ENCODE measurements at regions not wholly inside any gene's neighbourhood (a gene's known extent, or its start where the extent isn't known, plus 50 kb on each side); places are given as distances from the start of the nearest gene placed in this dataset.
"Not testable (repeated sequence)": the region's sequence is repeated elsewhere in the genome, so short reads cannot be mapped to it uniquely, and the experiment has no call there.

DNA sequence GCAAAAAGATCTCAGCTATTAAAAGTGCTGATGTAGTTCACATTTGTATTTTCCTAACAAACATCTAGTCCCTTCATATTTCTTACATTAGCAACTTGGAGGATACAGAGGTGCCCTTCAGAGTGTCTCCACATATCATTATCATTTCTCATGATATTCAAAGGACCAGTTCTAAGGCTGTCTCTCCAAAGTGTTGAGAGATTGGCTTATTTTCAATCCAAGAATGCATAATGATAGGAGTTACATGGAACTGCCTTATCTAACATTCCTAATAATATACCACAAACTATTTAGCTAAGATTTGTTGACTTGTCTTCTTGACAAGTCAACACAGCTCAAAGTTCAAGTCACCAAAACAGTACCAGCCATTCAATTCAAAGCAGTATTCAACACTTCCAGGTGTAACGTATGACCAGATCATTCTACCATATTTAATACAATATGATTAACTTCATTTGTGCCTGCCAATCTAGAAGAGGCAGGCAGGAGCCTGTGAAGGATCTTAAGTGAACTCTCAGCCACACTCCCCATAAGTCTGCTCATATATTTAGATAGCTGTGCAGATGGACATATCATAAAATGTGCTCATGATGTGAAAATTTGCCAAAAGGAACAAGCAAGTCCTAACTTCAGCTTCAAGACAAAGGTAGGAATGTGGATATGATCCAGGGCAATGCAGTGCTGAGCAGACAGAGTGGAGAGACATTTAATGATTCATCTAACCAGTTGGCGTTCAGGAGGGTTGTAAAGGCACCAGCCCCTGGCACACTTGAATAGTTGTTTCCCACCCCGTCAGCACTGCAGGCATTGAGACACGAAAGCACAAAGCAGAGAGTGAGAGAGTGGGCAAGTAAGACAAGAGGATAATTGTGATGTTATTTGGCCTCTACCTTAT is 108.3 kb downstream of the MTERF1 start:
- DNase-seq (ENCODE audit: low read depth): no peak

DNA sequence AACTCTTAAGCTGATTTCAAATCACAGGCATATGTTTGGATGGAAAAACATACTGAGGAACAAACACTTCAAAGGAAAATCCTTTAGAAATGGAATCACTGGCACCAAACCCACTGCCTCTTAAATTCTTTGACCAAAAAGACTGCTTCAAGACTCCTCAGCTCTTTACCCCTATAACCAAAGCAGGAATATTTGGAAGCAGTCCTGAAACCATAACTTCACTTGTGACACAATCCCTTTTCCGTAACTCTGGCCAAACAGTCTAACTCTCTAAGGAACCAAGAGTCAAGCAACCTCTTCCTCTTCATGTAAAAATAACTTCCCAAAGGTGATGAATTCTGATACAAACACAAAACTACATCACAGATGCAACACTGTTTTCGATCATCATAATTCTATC is 104.3 kb downstream of the MTERF1 start:
- DNase-seq (ENCODE audit: low read depth): no peak

DNA sequence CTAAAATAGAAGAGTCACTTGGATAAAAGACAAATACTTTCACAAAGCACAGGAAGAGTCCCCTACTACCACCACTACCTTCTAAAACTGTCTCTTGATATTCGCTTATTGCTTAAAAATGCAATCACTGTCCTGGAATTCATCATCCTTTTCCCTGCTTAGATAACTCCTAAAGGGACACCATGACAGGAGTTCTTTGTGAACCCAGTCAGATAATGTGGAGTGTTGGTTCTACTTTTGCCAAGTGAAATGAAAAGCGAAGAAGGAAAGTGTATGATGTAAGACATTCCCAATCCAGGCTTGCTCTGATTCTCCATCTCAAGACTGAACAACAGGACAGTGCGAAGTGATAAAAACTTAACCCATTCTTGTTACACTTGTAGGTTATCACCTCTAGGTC is 103.0 kb downstream of the MTERF1 start:
- no peak for DNase-seq (ENCODE audit: low read depth)

DNA sequence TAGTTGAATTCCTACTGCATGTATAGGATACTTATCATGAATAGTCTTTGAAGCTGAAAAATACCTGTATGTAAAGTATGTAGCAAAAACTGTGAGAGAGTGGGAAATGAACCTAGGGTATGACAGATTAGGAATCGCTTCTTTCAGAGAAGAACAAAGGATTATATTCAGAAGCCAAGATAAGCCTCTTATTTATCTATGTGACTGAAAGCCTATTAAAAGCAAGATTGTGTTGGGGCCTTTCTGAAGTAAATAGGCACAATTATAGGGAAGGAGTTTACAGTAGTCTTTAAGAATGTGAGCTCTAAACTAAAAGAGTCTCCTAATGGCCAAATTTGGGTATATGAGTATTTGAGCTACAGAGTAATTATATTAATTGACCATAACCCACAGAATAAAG is 102.1 kb downstream of the MTERF1 start:
- no peak for DNase-seq (ENCODE audit: low read depth)

DNA sequence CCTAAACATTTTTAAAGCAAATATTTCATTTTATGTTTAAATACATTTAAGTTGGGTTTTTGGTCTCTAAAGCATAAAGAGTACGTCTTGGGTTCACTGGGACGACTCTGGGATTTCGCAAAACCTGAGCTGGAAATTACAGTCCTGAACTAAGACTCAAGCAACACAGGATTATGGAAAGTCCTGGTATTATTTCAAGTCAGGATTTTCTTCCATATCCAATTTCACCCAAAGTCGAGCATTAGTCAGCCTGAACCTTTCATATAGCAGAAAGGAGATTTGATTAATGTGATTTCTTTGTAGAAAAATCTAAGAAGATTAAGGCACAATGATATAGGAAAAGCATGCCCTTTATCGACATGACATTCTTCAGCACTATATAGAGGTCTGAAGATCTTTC is 100.0 kb downstream of the MTERF1 start:
- no peak for DNase-seq (ENCODE audit: low read depth)

DNA sequence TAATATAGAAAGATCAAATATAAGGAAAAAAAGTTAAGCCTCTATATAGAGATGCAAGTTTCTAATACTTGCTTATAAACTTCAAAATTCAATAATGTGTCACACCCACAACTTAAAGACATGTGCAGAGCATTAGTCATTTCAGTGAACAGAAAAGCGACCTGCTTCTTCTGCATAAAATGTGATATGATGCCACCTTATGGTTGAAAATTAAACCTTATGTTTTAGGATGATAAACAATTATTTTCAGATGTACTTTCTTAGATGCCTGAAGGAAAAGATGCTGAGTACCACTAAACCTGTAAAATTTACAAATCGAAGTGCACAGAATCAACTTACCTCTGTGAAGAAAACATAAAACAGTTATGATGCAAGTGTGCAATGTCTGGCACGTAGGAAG is 96.0 kb downstream of the MTERF1 start:
- DNase-seq (ENCODE audit: low read depth): peak; percentile 40

DNA sequence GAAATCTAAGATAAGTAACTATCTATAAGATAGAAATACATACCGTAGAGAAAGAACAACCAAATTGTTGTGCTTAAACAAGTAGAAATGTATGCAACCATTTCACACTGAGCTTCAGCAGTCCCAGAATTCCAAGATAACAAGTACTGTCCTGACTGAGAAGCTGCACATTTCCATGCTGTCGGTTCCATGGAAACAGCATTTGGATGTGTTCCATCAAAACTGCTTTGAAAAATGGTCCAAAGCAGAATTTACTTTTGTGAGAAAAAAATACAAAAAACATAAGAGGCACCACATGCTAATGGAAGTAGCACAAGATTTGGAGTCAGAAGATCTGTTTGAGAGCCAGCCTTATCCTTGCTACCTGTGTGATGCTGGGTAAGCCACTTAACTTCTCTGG is 92.6 kb downstream of the MTERF1 start:
- no peak for DNase-seq (ENCODE audit: low read depth)

DNA sequence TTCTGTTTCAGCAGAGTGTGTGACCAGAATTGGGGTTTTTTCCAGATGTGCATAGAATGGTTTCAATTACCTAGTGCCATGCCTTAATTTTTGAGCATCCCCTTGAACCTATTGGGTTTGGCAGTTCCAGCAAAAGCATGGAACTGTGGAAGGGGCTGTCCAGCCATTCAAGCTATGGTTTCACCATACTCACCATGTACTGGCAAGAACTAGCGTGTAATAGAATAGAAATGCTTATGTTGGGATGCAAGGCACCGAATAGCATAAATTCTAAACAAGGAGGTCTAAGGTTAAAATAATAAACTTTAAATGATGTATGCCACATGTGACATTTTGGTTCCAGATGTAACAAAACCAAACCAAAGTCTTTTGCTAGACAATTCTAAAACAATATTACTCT is 91.4 kb downstream of the MTERF1 start:
- DNase-seq (ENCODE audit: low read depth): no peak

DNA sequence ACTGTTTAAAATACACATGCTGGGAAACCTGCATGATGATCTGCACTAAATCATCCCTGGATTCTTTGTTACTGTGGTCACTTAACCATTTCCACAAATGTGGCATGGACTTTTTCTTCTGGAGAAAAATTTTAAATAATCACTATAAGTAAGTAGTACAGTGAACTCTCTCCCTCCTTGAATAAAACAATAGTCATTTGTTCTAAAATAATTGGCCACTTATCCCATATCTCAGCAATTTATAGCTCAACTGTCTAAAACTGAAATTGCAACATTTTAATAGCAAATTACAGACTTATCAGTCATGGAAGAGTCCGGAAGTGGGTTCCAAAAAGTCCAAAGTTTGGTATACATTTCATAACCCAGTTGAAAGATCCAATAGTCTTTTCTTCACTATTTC is 90.9 kb downstream of the MTERF1 start:
- no peak for DNase-seq (ENCODE audit: low read depth)

DNA sequence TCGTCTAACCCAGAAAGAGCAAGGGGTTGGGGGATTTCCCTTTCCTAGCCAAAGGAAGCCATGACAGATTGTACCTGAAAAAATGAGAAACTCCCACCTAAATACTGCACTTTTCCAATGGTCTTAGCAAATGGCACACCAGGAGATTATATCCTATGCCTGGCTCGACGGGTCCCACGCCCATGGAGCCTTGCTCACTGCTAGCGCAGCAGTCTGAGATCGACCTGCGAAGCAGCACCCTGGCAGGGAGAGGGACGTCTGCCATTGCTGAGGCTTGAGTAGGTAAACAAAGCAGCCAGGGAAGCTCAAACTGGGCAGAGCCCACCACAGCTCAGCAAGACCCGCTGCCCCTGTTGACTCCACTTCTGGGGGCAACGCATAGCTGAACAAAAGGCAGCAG is 89.9 kb downstream of the MTERF1 start:
- not testable (repeated sequence) for DNase-seq (ENCODE audit: low read depth)

DNA sequence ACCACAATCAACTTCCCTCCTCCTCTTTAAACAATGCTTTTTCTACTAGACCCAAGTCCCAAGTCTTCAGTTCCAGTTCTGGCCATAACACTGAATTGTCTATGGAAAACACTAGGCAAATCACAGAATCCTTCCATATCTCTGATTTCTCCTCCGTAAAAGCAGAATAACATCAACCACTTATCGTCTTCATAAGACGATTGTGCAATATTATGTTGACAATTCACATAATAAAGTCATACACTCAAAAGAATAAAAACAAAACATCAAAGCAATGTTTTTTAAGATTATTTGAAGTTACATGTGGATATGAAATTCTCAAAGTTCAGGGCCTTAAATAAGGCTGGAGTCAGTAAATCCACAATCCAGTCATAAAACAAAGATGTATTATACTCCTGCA is 84.4 kb downstream of the MTERF1 start:
- DNase-seq (ENCODE audit: low read depth): no peak

DNA sequence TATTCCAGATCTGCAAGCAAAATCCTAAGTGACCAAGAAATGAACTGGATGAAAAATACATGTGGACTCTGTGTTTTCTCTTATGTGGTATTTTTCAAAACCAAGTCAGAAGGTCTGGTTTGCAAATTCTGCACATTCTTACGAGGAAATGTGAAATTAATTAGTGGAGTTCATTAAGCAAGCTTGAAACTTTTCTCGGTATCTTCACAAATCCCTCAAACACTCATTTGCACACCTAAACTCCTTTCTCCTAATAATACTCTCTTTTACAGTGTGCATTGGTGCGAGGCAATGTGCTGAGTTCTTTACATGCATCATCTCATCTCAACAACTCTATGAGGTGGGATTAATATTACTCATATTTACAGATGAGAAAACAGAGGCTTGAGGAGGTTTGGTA is 82.1 kb downstream of the MTERF1 start:
- DNase-seq (ENCODE audit: low read depth): no peak

DNA sequence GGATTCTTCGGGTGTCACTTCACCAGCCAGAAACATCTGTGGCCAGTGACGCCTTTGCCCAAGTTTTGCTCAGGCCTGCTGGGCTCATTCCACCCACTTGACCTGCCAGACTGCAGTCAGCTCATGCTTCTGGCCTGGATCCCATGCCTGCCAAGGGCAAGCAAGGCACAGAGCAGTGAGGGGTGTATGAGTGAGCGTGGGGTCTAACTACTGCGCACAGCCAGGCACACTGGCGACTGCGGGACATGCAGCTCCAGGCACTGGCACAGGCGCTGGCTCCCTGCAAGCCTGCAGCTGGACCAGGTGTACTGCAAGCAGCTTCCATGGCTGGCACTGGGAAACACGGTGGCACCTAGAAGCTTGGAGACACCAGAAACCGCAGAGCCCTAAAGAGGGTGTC is 80.1 kb downstream of the MTERF1 start:
- no peak for DNase-seq (ENCODE audit: low read depth)

DNA sequence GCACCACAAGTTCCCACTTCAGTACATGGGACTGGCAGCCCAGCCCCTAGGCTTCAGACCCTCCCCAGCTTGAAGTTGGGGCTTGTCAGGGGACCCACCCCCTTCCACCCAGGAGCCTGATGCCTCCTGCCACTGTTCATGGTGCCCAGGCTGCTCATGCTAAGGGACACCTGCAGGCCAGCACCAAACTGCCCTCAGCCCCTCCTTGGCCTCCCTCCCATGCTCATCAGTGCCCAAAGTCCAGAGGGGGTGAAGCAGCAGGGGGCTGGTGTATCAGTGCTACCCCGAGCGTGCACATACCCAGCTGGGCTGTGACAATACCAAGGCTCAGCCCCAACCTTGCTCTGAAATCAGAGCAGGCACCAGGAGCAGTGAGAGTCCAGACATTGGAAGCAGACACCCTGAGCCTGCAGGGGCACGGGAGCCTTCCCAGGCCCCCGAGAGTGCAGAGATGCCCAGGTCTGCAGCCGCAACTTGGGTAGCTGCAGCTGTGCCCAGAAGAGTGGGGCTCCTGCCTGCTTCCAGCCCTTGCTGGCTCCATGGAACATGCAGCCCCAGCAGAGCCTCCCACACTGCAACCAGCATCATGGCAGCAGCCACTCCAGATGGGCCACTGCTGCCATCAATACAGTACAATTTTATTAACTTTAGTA is 79.0 kb downstream of the MTERF1 start:
- DNase-seq (ENCODE audit: low read depth): no peak

DNA sequence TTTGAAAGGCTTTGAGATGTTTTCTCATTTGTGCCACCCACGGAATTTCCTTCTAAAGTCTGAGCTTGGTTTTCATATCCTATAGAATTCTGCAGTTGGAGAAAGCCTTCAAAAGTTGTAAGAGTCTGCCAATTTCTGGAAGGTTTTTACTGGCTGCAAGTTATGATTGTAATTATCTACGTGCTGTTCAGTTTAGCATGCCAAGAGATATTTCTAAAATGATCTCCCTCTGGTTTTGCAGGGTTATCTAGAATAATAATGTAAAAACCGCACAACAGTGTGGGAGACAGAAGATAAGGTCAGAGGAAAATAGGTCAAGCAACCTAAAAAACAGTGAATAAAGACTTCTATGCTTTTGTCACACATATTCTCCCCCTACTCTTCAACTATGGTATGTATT is 69.3 kb downstream of the MTERF1 start:
- no peak for DNase-seq (ENCODE audit: low read depth)

DNA sequence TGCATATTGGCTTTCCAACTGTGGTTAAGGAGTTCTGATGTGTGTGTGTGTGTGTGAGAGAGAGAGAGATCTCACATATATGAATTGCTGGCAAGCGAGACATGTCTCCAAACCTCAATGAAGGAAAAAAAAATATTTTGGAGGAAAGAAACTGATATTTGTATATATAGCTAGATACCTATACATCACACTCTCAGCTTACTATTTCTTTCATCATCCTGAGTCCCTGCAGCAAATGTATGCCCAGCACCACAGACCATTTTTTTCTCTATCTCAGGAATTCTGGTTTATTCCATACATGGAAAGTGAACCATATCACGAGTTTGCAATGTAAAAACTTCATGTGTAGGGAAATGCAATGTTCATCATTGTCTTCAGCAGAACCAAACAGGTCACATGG is 68.9 kb downstream of the MTERF1 start:
- DNase-seq (ENCODE audit: low read depth): no peak

DNA sequence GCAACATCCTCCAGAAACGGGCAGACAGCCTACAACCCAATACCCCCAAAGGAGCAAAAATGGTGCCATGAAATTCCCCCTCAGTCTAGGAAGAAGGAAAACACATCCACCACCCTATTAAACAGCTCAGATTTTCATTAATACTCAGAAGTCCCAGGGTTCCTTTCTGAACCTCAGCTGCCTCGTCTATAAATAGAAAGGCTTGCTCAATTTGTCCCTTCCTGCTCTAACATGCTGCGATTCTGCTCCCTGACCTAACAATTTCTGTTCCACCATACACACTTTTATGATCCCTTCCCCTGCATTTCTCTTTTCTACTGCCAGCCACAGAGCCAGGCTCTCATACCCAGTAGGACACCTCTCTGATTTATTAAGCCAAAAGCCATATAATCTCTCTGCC is 68.1 kb downstream of the MTERF1 start:
- DNase-seq (ENCODE audit: low read depth): no peak

DNA sequence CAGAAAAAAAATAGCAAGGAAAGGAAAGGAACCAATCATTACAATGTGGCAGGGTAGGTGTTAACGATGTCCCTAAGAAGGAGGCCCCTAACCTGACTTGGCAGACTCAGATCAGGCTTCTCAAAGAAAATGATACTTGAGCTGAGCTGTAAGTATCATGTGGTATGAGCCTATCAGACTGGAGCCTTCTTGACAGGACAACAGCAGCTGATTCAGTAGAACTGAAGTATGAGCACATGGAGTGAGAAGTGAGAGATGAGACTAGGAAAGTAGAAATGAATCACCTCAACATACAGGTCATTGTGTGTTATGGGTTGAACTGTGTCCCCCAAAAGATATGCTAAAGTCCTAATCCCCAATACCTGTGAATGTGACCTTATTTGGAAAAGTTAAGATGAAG is 66.3 kb downstream of the MTERF1 start:
- no peak for DNase-seq (ENCODE audit: low read depth)
